ENCODE measurements at regions not wholly inside any gene's neighbourhood (a gene's known extent, or its start where the extent isn't known, plus 50 kb on each side); places are given as distances from the start of the nearest gene placed in this dataset.

DNA sequence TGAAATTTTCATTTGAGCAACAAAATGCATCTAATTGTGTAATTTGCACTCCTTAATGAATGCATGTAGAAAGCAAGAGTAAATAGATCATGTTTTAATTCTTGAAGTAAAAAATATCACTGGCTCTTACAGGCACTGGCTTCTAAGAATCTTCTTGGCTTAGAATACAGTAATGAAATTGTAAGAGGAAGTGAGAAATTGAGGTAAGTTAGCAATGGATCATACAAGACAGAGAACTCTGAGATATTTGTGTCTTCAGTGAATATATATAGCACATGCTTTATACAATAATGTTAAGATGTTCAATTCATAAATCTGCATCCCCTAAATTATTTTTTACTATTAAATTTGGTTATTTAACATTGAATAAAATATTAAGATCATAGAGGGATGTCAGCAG is 465.0 kb downstream of the CNTN3 start:
- no peaks in the 10 kb centered on the region for H3K4me1 ChIP-seq
- no peaks in the 10 kb centered on the region for H3K27me3 ChIP-seq
- no peak overlapping the region for H3K27ac ChIP-seq
- intact Hi-C loops (cut with DNase I) = no loop called here
- no peak for DNase-seq
- no peak for TF ChIP-seq CTCF (IDR thresholded peaks at IDR 0.05)
- TF ChIP-seq POLR2A (IDR thresholded peaks at IDR 0.05) = no peak
- no peak overlapping the region for H3K4me3 ChIP-seq
- H3K36me3 ChIP-seq = no peaks in the 10 kb centered on the region
- H3K9me3 ChIP-seq = no peaks in the 10 kb centered on the region

DNA sequence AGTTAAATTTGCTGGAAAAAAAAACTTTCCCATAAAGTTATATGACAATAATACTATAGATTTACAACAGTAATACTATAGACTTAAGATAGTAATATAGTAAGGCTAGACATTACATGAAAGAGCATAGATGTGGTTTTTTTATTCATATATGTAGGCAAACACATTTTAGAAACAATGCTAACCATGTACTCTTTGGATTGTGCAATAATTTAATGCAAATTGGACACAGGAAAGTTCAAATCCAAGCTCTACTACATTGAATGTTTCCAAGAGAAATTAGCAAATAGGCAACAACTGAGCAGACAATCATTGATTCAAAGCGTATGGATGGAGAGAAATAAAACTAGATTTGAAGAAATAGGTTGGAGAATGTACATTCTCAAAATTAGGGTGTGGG is 469.2 kb downstream of the CNTN3 start:
- intact Hi-C loops (cut with DNase I) = no loop called here
- no peaks in the 10 kb centered on the region for H3K4me1 ChIP-seq
- WGBS, 2 donors = 59 to 60% methylated on average over 1 of the region's 1 CpG
- TF ChIP-seq CTCF (IDR thresholded peaks at IDR 0.05) (no peak), POLR2A (IDR thresholded peaks at IDR 0.05) (no peak)
- no peaks in the 10 kb centered on the region for H3K36me3 ChIP-seq
- no peak overlapping the region for H3K27ac ChIP-seq
- no peaks in the 10 kb centered on the region for H3K9me3 ChIP-seq
- H3K27me3 ChIP-seq = no peaks in the 10 kb centered on the region
- no peak for DNase-seq
- H3K4me3 ChIP-seq = no peak overlapping the region

- no peaks in the 10 kb centered on the region for H3K4me1 ChIP-seq
- H3K4me3 ChIP-seq = no peak overlapping the region
- no peaks in the 10 kb centered on the region for H3K27me3 ChIP-seq
- no peak for DNase-seq
- 46% methylated on average over 3 of the region's 3 CpGs for WGBS, 2 donors
- no peaks in the 10 kb centered on the region for H3K9me3 ChIP-seq
- no peaks in the 10 kb centered on the region for H3K36me3 ChIP-seq
- no peak overlapping the region for H3K27ac ChIP-seq
- intact Hi-C loops (cut with DNase I) = no loop called here
- no peak for TF ChIP-seq POLR2A (IDR thresholded peaks at IDR 0.05)
- no peak for TF ChIP-seq CTCF (IDR thresholded peaks at IDR 0.05)
Measured at GRCh38 chr3:74139648-74140047, 474.8 kb downstream of the CNTN3 start.

DNA sequence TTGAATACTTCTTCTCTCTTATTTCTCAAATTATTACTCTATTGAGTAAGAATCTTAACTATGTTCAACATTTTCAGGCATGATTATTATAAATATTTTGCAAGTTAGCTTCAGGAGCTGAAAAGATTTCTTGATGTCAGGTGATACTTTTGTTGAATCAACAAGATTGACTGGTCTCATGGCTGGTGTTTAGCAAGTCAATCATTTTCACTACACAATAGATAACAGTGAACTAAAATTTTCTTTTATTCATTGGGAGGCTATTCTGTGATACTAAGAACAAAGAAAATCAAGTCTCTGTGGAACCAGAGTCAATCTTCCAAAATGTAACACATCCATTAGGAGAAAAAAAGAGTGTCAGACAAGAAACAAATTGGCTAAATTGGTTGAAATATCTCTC is 476.7 kb downstream of the CNTN3 start:
- Histone ChIP-seq H3K9me3 (no peaks in the 10 kb centered on the region), H3K36me3 (no peaks in the 10 kb centered on the region), H3K27me3 (no peaks in the 10 kb centered on the region), H3K27ac (no peak overlapping the region), H3K4me3 (no peak overlapping the region), H3K4me1 (no peaks in the 10 kb centered on the region)
- no peak for DNase-seq
- intact Hi-C loops (cut with DNase I) = no loop called here
- TF ChIP-seq CTCF (IDR thresholded peaks at IDR 0.05) (no peak), POLR2A (IDR thresholded peaks at IDR 0.05) (no peak)

GRCh38 chr3:74135808-74136207 is 478.7 kb downstream of the CNTN3 start:
- Histone ChIP-seq H3K27ac (no peak overlapping the region), H3K4me3 (no peak overlapping the region), H3K27me3 (no peaks in the 10 kb centered on the region), H3K36me3 (no peaks in the 10 kb centered on the region), H3K9me3 (no peaks in the 10 kb centered on the region), H3K4me1 (no peaks in the 10 kb centered on the region)
- TF ChIP-seq POLR2A (IDR thresholded peaks at IDR 0.05) (no peak), CTCF (IDR thresholded peaks at IDR 0.05) (no peak)
- 82 to 89% methylated on average over 5 to 8 of the region's 8 CpGs for WGBS, 2 donors
- DNase-seq = no peak
- intact Hi-C loops (cut with DNase I) = no loop called here

Measured in esophagus squamous epithelium (tissue), 5 donors.